CD4-positive, alpha-beta T cell treated with Interleukin-4 for 4 hours (primary cell): ENCODE measurements at regions not wholly inside any gene's neighbourhood (a gene's known extent, or its start where the extent isn't known, plus 50 kb on each side); places are given as distances from the start of the nearest gene placed in this dataset.
"Not testable (repeated sequence)": the region's sequence is repeated elsewhere in the genome, so short reads cannot be mapped to it uniquely, and the experiment has no call there.

ENCODE experiments used
- DNase-seq: peaks from one replicate; pipeline ENCODE4 v3.0.0-alpha.2; 2020

GRCh38 chr17:77087650-77088454, 52.9 kb upstream of the SEC14L1 start:
- DNase-seq: no peak

GRCh38 chr17:77088455-77089123, 52.2 kb upstream of the SEC14L1 start:
- DNase-seq: peak; percentile 95

- DNase-seq: no peak
Observed at GRCh38 chr17:77089124-77089490, 51.7 kb upstream of the SEC14L1 start.

GRCh38 chr17:77089949-77090348, 50.8 kb upstream of the SEC14L1 start:
- DNase-seq: not testable (repeated sequence)

- DNase-seq: no peak
Observed at GRCh38 chr17:77090476-77090875, 50.3 kb upstream of the SEC14L1 start.
